OCI-LY1 (cell line): ENCODE measurements at regions not wholly inside any gene's neighbourhood (a gene's known extent, or its start where the extent isn't known, plus 50 kb on each side); places are given as distances from the start of the nearest gene placed in this dataset.

Experiments
- EZH2 ChIP-seq: fragments of 200-600 bp; sonication (generic), shearing (Covaris generic); IDR thresholded peaks from 2 replicates; pipeline ENCODE4 v1.8.0; 2017; ENCODE audit warnings: borderline replicate concordance, mixed run types, mild to moderate bottlenecking, antibody characterized with exemption, low read length, moderate library complexity, mixed read lengths
- TF ChIP-seq, protein P1 (sequence below): fragments of 200-600 bp; sonication (generic), shearing (Covaris generic); IDR thresholded peaks from 2 replicates; pipeline ENCODE4 v1.5.1; 2017; ENCODE audit warnings: mild to moderate bottlenecking, antibody characterized with exemption, low read length, moderate library complexity, mixed read lengths

DNA sequence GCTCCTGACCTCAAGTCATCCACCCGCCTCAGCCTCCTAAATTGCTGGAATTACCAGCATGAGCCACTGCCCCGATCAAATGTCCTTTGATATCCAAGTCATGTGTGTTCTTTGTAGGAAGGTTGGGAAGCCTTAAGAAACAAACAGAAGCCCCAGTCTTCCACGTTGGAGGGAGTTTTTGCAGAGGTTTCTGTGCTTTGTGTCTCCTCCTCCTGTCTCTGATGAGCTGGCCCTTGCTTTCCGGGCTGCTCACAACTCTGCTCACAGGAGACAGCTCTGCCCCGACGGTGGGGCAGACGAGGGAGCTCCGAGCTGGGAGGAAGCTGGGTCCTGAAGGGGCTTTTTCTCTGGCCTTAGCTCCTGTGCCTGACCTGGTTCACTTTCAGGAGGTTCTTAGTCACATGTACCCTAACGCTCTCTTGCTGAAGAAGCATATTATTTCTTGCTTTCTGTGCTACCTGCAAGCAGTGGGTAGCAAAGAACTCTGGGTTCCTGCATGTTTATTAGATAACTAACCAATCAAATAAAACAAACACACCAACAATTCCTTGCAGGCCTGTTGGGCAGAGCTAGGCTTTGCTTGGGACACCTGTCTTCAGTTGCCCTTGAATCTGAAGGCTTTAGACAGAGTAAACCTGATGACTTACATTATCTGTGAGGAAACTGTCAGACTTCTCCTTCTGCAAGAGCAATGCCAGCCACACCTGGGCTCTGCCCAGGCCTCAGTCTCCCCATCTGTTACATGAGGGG lies 52.6 kb upstream of the SMAD6 start:
- TF ChIP-seq, protein P1, sequence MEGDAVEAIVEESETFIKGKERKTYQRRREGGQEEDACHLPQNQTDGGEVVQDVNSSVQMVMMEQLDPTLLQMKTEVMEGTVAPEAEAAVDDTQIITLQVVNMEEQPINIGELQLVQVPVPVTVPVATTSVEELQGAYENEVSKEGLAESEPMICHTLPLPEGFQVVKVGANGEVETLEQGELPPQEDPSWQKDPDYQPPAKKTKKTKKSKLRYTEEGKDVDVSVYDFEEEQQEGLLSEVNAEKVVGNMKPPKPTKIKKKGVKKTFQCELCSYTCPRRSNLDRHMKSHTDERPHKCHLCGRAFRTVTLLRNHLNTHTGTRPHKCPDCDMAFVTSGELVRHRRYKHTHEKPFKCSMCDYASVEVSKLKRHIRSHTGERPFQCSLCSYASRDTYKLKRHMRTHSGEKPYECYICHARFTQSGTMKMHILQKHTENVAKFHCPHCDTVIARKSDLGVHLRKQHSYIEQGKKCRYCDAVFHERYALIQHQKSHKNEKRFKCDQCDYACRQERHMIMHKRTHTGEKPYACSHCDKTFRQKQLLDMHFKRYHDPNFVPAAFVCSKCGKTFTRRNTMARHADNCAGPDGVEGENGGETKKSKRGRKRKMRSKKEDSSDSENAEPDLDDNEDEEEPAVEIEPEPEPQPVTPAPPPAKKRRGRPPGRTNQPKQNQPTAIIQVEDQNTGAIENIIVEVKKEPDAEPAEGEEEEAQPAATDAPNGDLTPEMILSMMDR, result no peak
- TF ChIP-seq EZH2, result no peak
